Neural cell (in vitro differentiated cells): ENCODE measurements at regions not wholly inside any gene's neighbourhood (a gene's known extent, or its start where the extent isn't known, plus 50 kb on each side); places are given as distances from the start of the nearest gene placed in this dataset.

Experiments
- H2AFZ ChIP-seq: fragments of 200-600, 300-800 bp; sonication (generic), shearing (Covaris generic); 2 replicates; pipeline ENCODE4 v1.6.0; 2014; ENCODE audit warnings: low read depth, mild to moderate bottlenecking, antibody characterized with exemption, low read length, moderate library complexity
- H3F3A ChIP-seq: fragments of 200-600 bp; shearing (Covaris generic); 2 replicates; pipeline ENCODE4 v1.6.1; 2016; ENCODE audit warnings: mild to moderate bottlenecking, moderate library complexity, mixed read lengths, antibody characterized with exemption, low read length; ENCODE audit not compliant: insufficient read depth, poor library complexity, severe bottlenecking
- H3K27ac ChIP-seq: fragments of 200-600, 300-800 bp; sonication (generic), shearing (Covaris generic); 2 replicates; pipeline ENCODE4 v1.5.1; 2014; ENCODE audit warnings: mild to moderate bottlenecking, low read length, moderate library complexity
- H3K27me3 ChIP-seq: fragments of 300-800, 200-600 bp; sonication (generic), shearing (Covaris generic); 2 replicates; pipeline ENCODE4 v1.6.0; 2014; ENCODE audit warnings: mild to moderate bottlenecking, low read depth, low read length, moderate library complexity; ENCODE audit not compliant: insufficient read depth
- H3K36me3 ChIP-seq: fragments of 300-800, 200-600 bp; sonication (generic), shearing (Covaris generic); 2 replicates; pipeline ENCODE4 v1.5.1; 2014; ENCODE audit warnings: mild to moderate bottlenecking, antibody characterized with exemption, low read length, moderate library complexity; ENCODE audit not compliant: insufficient read depth
- H3K4me2 ChIP-seq: fragments of 300-800, 200-600 bp; sonication (generic), shearing (Covaris generic); 2 replicates; pipeline ENCODE4 v1.6.0; 2014; ENCODE audit warnings: mild to moderate bottlenecking, low read length
- H3K4me3 ChIP-seq: fragments of 300-800, 200-600 bp; sonication (generic), shearing (Covaris generic); 2 replicates; pipeline ENCODE4 v1.5.1; 2014; ENCODE audit warnings: mild to moderate bottlenecking, low read length, moderate library complexity
- H3K79me2 ChIP-seq: fragments of 200-600 bp; shearing (Covaris generic); replicated peaks from 2 replicates; pipeline ENCODE4 v1.6.0; 2014; ENCODE audit warnings: mild to moderate bottlenecking, low read length, moderate library complexity; ENCODE audit not compliant: insufficient read depth
- H3K9ac ChIP-seq: fragments of 300-800, 200-600 bp; sonication (generic), shearing (Covaris generic); 2 replicates; pipeline ENCODE4 v1.6.1; 2016; ENCODE audit warnings: mild to moderate bottlenecking, low read length, mixed read lengths
- H3K9me2 ChIP-seq: fragments of 200-600 bp; shearing (Covaris generic); 2 replicates; pipeline ENCODE4 v1.6.1; 2016; ENCODE audit warnings: mild to moderate bottlenecking, low read length, mixed read lengths; ENCODE audit not compliant: insufficient read depth
- H3K9me3 ChIP-seq: fragments of 200-600, 300-800 bp; sonication (generic), shearing (Covaris generic); 2 replicates; pipeline ENCODE4 v1.6.1; 2016; ENCODE audit warnings: mild to moderate bottlenecking, mixed run types, low read length, moderate library complexity, mixed read lengths
- H4K20me1 ChIP-seq: fragments of 200-600 bp; shearing (Covaris generic); 2 replicates; pipeline ENCODE4 v1.6.1; 2016; ENCODE audit warnings: mild to moderate bottlenecking, mixed run types; ENCODE audit not compliant: insufficient read depth
- EP300 ChIP-seq: fragments of 450-650 bp; conservative IDR thresholded peaks from 2 replicates; pipeline ENCODE4 v1.6.1; 2014; ENCODE audit warnings: antibody characterized with exemption, mild to moderate bottlenecking, moderate library complexity; ENCODE audit not compliant: poor library complexity, severe bottlenecking
- EZH2 ChIP-seq: fragments of 200-600, 300-800 bp; shearing (Covaris generic), sonication (generic); IDR thresholded peaks from 2 replicates; pipeline ENCODE4 v1.6.1; 2014; ENCODE audit warnings: antibody characterized with exemption, low read length, borderline replicate concordance, mild to moderate bottlenecking; ENCODE audit not compliant: insufficient read depth, poor library complexity, severe bottlenecking
- MXI1 ChIP-seq: fragments of 450-650 bp; conservative IDR thresholded peaks from 2 replicates; pipeline ENCODE4 v1.6.1; 2014; ENCODE audit warnings: antibody characterized with exemption, mild to moderate bottlenecking; ENCODE audit not compliant: poor library complexity, severe bottlenecking
- POLR2AphosphoS5 ChIP-seq: IDR thresholded peaks from 2 replicates; pipeline ENCODE4 v1.6.1; 2012
- RAD21 ChIP-seq: fragments of 450-650 bp; conservative IDR thresholded peaks from 2 replicates; pipeline ENCODE4 v1.6.1; 2014; ENCODE audit warnings: antibody characterized with exemption, mild to moderate bottlenecking, moderate library complexity
- SMC3 ChIP-seq: fragments of 450-650 bp; conservative IDR thresholded peaks from 2 replicates; pipeline ENCODE4 v1.6.1; 2014; ENCODE audit warnings: antibody characterized with exemption, mild to moderate bottlenecking, moderate library complexity; ENCODE audit not compliant: poor library complexity
- TAF1 ChIP-seq: IDR thresholded peaks from 2 replicates; pipeline ENCODE4 v1.6.1; 2012; ENCODE audit warnings: low read depth
- TF ChIP-seq, protein P1 (sequence below): fragments of 450-650 bp; IDR thresholded peaks from 2 replicates; pipeline ENCODE4 v1.5.1; 2014; ENCODE audit warnings: antibody characterized with exemption, mild to moderate bottlenecking, moderate library complexity; ENCODE audit not compliant: poor library complexity, severe bottlenecking
- TF ChIP-seq, protein P2 (sequence below): IDR thresholded peaks from 2 replicates; pipeline ENCODE4 v1.6.1; 2012; ENCODE audit warnings: borderline replicate concordance

DNA sequence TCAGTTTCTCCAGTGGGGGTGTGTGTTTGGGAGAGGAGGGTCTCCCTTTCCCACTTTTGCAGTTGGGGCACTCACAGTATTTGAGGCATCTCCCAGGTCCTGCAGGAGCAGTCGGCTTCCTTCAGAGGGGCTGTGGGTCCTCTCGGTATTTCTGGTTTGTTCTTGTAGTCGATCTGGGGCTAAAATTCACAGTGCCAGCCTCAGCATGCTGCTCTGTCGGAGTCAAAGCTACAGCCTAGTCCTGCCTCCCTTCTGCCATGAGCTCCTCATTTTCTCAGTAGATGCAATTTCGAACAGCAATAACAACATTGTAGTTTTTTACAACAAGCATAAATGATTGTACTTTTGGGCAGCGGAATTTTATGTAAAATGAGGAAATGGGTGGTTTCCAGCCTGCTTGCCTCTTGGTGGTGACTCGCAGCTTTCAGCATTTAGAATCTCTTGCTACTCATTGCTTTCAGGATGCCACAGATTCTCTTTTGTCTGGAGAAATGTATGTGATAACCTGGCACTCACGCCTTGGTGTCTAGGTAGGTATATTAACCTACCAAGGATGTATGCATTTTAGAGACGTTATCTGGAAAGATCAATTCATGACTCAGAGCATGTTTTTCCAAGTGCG lies 82.4 kb upstream of the C21orf91 start:
- Histone ChIP-seq H3K36me3 (no peaks in the 10 kb centered on the region), H3K9me2 (no peaks in the 10 kb centered on the region), H3F3A (no peaks in the 10 kb centered on the region), H3K79me2 (no peaks in the 10 kb centered on the region), H3K4me2 (no peak overlapping the region), H2AFZ (no peak overlapping the region), H3K9me3 (no peaks in the 10 kb centered on the region), H4K20me1 (no peaks in the 10 kb centered on the region), H3K27ac (no peak overlapping the region), H3K27me3 (no peaks in the 10 kb centered on the region), H3K4me3 (no peak overlapping the region), H3K9ac (no peak overlapping the region)
- TF ChIP-seq TAF1 (no peak), EZH2 (no peak), MXI1 (no peak), SMC3 (no peak), RAD21 (no peak), POLR2AphosphoS5 (no peak), EP300 (no peak)
- TF ChIP-seq, protein P1, sequence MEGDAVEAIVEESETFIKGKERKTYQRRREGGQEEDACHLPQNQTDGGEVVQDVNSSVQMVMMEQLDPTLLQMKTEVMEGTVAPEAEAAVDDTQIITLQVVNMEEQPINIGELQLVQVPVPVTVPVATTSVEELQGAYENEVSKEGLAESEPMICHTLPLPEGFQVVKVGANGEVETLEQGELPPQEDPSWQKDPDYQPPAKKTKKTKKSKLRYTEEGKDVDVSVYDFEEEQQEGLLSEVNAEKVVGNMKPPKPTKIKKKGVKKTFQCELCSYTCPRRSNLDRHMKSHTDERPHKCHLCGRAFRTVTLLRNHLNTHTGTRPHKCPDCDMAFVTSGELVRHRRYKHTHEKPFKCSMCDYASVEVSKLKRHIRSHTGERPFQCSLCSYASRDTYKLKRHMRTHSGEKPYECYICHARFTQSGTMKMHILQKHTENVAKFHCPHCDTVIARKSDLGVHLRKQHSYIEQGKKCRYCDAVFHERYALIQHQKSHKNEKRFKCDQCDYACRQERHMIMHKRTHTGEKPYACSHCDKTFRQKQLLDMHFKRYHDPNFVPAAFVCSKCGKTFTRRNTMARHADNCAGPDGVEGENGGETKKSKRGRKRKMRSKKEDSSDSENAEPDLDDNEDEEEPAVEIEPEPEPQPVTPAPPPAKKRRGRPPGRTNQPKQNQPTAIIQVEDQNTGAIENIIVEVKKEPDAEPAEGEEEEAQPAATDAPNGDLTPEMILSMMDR = no peak
- TF ChIP-seq, protein P2, sequence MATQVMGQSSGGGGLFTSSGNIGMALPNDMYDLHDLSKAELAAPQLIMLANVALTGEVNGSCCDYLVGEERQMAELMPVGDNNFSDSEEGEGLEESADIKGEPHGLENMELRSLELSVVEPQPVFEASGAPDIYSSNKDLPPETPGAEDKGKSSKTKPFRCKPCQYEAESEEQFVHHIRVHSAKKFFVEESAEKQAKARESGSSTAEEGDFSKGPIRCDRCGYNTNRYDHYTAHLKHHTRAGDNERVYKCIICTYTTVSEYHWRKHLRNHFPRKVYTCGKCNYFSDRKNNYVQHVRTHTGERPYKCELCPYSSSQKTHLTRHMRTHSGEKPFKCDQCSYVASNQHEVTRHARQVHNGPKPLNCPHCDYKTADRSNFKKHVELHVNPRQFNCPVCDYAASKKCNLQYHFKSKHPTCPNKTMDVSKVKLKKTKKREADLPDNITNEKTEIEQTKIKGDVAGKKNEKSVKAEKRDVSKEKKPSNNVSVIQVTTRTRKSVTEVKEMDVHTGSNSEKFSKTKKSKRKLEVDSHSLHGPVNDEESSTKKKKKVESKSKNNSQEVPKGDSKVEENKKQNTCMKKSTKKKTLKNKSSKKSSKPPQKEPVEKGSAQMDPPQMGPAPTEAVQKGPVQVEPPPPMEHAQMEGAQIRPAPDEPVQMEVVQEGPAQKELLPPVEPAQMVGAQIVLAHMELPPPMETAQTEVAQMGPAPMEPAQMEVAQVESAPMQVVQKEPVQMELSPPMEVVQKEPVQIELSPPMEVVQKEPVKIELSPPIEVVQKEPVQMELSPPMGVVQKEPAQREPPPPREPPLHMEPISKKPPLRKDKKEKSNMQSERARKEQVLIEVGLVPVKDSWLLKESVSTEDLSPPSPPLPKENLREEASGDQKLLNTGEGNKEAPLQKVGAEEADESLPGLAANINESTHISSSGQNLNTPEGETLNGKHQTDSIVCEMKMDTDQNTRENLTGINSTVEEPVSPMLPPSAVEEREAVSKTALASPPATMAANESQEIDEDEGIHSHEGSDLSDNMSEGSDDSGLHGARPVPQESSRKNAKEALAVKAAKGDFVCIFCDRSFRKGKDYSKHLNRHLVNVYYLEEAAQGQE = no peak

DNA sequence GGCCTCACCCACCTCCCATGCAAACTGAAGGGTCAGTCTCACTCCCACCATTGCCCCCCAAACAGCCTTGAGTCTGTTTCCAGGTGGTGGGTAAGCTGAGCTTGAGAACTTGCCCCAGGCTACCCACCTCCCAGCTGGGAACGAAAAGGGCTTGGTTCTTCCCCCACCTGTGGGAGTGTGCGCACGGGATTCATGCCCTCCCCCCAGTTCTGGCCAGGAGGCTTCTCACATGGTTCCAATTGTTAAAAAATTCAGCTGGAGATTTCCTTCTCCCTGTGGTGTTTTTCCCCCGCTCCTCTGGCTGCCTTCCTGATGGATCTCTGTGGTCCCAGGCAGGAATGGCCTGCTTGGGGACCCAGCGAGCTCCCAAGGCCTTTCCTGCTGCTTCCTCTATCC lies 81.8 kb upstream of the C21orf91 start:
- TF ChIP-seq RAD21 = no peak
- TF ChIP-seq, protein P1 = no peak
- TF ChIP-seq TAF1 = no peak
- H3K4me2 ChIP-seq = no peak overlapping the region
- no peaks in the 10 kb centered on the region for H3K9me3 ChIP-seq
- no peak overlapping the region for H3K4me3 ChIP-seq
- H3K36me3 ChIP-seq = no peaks in the 10 kb centered on the region
- no peak overlapping the region for H3K9ac ChIP-seq
- no peaks in the 10 kb centered on the region for H3K9me2 ChIP-seq
- H4K20me1 ChIP-seq = no peaks in the 10 kb centered on the region
- no peaks in the 10 kb centered on the region for H3F3A ChIP-seq
- H3K79me2 ChIP-seq = no peaks in the 10 kb centered on the region
- H2AFZ ChIP-seq = no peak overlapping the region
- H3K27me3 ChIP-seq = no peaks in the 10 kb centered on the region
- H3K27ac ChIP-seq = no peak overlapping the region
